ENCODE measurements at regions not wholly inside any gene's neighbourhood (a gene's known extent, or its start where the extent isn't known, plus 50 kb on each side); places are given as distances from the start of the nearest gene placed in this dataset.

DNA sequence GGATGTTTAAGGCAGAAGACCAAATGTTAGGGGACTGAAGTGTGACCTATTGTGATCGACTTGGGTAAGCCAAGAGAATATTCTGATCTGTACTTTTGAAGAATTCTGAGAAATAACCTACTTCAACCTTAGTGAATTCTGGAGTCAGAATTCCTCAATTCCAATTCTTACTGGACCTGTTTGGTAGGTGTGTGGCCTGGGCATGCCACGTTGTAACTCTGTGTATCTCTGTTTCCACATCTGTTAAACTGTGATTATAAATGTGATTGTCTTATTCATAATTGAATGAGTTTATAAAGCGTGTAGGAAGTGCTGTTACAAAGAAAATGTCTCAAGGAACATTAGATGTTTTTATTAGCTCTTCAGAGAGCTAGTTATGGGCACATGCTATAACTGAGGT lies 64.5 kb downstream of the TUSC1 start:
- H3K9me3 ChIP-seq (ENCODE audit: insufficient read depth, low read depth, low read length): no peaks in the 10 kb centered on the region
- H3K36me3 ChIP-seq (ENCODE audit: insufficient read depth, low read depth, low read length): no peaks in the 10 kb centered on the region
- H3K27ac ChIP-seq (ENCODE audit: low read length): no peak overlapping the region
- H3K4me1 ChIP-seq (ENCODE audit: insufficient read depth, low read length): peaks cover under 1% of the 10 kb centered on the region; the same call in 1 of the 2 replicates
- no peaks in the 10 kb centered on the region for H3K27me3 ChIP-seq (ENCODE audit: insufficient read depth, low read length)
- H3K4me3 ChIP-seq (ENCODE audit: low read length): no peak overlapping the region
- no peak overlapping the region for H3K9ac ChIP-seq (ENCODE audit: low read depth, low read length)

DNA sequence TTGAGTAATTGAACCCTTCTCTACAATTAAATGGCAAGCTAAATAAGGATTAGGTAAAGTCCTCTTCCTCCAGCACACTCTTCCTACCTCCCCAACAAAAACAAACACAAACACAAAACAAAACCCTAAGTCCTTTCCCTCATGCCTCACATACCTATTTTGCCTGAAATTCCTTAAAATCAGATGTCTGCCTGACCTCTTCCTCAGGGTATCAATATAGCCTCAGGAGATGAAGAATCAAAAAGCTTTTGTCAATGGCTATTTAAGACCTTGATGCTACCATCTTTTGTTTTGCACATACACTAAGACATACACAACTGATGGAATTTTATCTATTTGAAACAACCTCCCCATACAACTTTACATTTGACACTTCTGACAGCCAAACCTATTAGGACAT lies 75.1 kb downstream of the TUSC1 start:
- Histone ChIP-seq H3K4me1 (ENCODE audit: insufficient read depth, low read length) (peaks cover 21% of the 10 kb centered on the region), H3K4me3 (ENCODE audit: low read length) (no peak overlapping the region), H3K9ac (ENCODE audit: low read depth, low read length) (no peak overlapping the region), H3K36me3 (ENCODE audit: insufficient read depth, low read depth, low read length) (no peaks in the 10 kb centered on the region), H3K9me3 (ENCODE audit: insufficient read depth, low read depth, low read length) (no peaks in the 10 kb centered on the region; the same call in 1 of the 2 replicates), H3K27me3 (ENCODE audit: insufficient read depth, low read length) (no peaks in the 10 kb centered on the region), H3K27ac (ENCODE audit: low read length) (no peak overlapping the region)

DNA sequence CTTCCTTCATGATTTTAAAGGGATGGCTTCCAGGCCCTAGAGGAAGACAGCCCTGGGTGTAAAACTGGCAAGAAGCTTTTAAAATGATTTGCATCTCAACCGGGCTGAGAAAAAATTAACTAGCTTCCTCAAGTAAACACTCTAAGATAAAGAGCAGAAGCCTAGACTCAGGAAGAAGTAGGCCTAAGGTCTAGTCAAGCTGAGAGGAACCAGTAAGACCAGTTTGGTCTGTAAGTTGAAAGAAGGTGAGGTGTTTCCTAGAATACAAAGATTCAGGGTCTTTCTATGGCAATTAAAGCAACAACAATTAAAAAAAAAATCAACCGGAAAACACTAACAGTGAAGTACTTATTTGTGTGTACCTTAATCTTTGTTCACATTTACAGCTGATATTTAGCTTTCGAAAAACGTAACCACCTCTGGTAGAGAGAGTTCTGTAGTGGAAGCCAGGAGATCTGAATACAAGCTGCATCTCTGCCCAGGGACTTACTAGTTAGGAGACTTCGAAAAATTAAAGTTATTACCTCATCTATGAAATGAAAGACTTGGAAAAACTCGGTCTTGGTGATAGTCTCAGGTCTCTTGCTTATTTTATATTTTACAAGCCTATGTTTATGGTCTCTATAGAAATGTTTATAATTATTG lies 75.7 kb downstream of the TUSC1 start:
- Histone ChIP-seq H3K9me3 (ENCODE audit: insufficient read depth, low read depth, low read length) (no peaks in the 10 kb centered on the region; the same call in 1 of the 2 replicates), H3K36me3 (ENCODE audit: insufficient read depth, low read depth, low read length) (no peaks in the 10 kb centered on the region), H3K4me3 (ENCODE audit: low read length) (no peak overlapping the region), H3K9ac (ENCODE audit: low read depth, low read length) (no peak overlapping the region), H3K27ac (ENCODE audit: low read length) (no peak overlapping the region), H3K27me3 (ENCODE audit: insufficient read depth, low read length) (no peaks in the 10 kb centered on the region), H3K4me1 (ENCODE audit: insufficient read depth, low read length) (peaks cover 17% of the 10 kb centered on the region)

DNA sequence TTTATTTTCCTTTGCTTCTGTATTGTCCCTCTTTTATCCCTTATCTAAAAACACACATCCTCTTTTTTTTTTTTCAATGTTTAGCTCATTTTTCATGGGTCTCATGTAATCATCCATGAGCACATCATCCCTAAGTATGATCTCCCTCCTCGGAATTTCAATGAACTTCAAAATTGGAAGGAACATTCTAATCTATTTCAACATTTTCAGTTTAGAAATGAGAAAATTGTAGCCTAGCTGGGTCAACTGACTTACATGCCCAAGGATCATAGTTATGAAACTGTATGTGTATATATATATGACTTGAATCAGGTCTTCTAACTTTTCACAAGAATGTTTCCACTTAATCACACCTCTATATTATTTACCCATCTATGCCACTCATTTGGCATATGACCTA lies 77.7 kb downstream of the TUSC1 start:
- Histone ChIP-seq H3K9ac (ENCODE audit: low read depth, low read length) (no peak overlapping the region), H3K27ac (ENCODE audit: low read length) (no peak overlapping the region), H3K27me3 (ENCODE audit: insufficient read depth, low read length) (no peaks in the 10 kb centered on the region), H3K4me3 (ENCODE audit: low read length) (no peak overlapping the region), H3K9me3 (ENCODE audit: insufficient read depth, low read depth, low read length) (no peaks in the 10 kb centered on the region; the same call in 1 of the 2 replicates), H3K4me1 (ENCODE audit: insufficient read depth, low read length) (peaks cover 17% of the 10 kb centered on the region), H3K36me3 (ENCODE audit: insufficient read depth, low read depth, low read length) (no peaks in the 10 kb centered on the region)

DNA sequence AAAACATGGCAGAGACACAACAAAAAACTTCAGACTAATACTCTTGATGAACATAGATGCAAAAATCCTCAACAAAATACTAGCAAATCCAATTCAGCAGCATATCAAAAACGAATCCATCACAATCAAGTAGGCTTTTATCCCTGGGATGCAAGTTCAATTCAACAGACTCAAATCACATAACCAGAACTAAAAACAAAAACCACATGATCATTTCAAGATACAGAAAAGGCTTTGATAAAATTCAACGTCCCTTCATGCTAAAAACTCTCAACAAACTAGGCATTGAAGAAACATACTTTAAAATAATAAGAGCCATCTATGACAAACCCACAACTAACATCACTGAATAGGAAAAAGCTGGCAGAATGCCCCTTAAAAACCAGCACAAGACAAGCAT lies 93.6 kb downstream of the TUSC1 start:
- no peaks in the 10 kb centered on the region for H3K27me3 ChIP-seq (ENCODE audit: insufficient read depth, low read length)
- no peak overlapping the region for H3K9ac ChIP-seq (ENCODE audit: low read depth, low read length)
- no peaks in the 10 kb centered on the region for H3K4me1 ChIP-seq (ENCODE audit: insufficient read depth, low read length)
- no peak overlapping the region for H3K4me3 ChIP-seq (ENCODE audit: low read length)
- H3K27ac ChIP-seq (ENCODE audit: low read length): no peak overlapping the region
- peaks cover 9% of the 10 kb centered on the region for H3K9me3 ChIP-seq (ENCODE audit: insufficient read depth, low read depth, low read length)
- H3K36me3 ChIP-seq (ENCODE audit: insufficient read depth, low read depth, low read length): no peaks in the 10 kb centered on the region

DNA sequence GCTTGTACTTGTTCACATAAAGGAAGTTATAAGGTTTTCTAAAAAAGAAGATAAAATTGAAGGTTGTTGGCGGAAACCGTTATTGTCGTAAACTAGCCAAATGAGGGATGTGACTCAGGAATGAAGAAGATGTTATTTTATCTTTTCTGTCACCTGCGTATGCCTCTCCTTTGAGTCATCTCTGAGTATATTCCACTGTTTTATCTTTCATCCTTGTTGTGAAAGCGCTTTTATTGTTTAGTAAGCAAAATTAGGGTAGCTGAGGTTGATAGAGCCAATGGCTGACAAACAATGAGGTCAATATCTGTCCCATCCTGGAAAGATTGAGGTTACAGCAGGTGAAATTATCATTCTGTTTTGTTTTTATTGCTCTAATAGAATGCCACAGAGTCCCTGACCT lies 105.0 kb downstream of the TUSC1 start:
- Histone ChIP-seq H3K9me3 (ENCODE audit: insufficient read depth, low read depth, low read length) (no peaks in the 10 kb centered on the region), H3K4me1 (ENCODE audit: insufficient read depth, low read length) (no peaks in the 10 kb centered on the region), H3K9ac (ENCODE audit: low read depth, low read length) (no peak overlapping the region), H3K27me3 (ENCODE audit: insufficient read depth, low read length) (no peaks in the 10 kb centered on the region), H3K4me3 (ENCODE audit: low read length) (no peak overlapping the region), H3K27ac (ENCODE audit: low read length) (no peak overlapping the region), H3K36me3 (ENCODE audit: insufficient read depth, low read depth, low read length) (no peaks in the 10 kb centered on the region)

DNA sequence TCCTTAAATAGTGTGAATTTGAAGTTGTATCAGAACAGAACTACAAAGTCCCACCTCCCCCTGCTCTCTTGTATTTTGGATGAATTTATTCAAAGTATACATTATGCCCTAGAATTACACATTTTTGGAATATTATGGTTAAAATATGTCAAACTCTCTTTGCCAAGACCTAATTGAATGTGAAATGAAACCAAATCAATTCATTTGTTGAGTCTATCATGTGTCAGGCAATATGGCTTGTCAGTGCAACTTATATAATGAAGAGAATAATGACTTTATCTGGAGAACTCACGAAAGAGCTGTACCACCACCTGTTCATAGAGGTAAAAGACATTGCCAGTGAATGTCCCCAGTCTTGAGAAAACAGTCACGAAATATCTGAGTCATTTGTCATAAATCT lies 106.8 kb downstream of the TUSC1 start:
- Histone ChIP-seq H3K9me3 (ENCODE audit: insufficient read depth, low read depth, low read length) (no peaks in the 10 kb centered on the region), H3K27ac (ENCODE audit: low read length) (no peak overlapping the region), H3K9ac (ENCODE audit: low read depth, low read length) (no peak overlapping the region), H3K36me3 (ENCODE audit: insufficient read depth, low read depth, low read length) (no peaks in the 10 kb centered on the region), H3K27me3 (ENCODE audit: insufficient read depth, low read length) (no peaks in the 10 kb centered on the region), H3K4me3 (ENCODE audit: low read length) (no peak overlapping the region), H3K4me1 (ENCODE audit: insufficient read depth, low read length) (no peaks in the 10 kb centered on the region)

DNA sequence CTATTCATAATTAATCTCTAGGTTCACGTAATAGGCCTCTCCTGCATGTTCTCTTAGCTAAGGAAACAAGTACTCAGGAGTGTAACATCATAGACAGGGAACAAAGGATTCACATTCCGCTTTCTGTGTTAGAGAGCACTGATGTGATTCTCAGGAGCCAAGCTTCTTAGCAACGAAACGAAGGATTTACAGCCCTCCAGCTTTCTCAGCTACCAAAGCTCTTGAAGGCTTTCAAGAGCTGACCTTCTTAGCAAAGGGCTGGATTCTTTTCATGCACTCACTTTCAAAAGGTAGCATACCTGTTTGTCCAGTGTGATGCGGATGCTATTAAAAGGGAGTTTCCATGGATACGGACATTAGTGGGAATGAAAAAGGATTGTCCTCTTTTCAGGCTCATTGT lies 107.4 kb downstream of the TUSC1 start:
- Histone ChIP-seq H3K9me3 (ENCODE audit: insufficient read depth, low read depth, low read length) (no peaks in the 10 kb centered on the region), H3K36me3 (ENCODE audit: insufficient read depth, low read depth, low read length) (no peaks in the 10 kb centered on the region), H3K4me3 (ENCODE audit: low read length) (no peak overlapping the region), H3K27me3 (ENCODE audit: insufficient read depth, low read length) (no peaks in the 10 kb centered on the region), H3K27ac (ENCODE audit: low read length) (no peak overlapping the region), H3K4me1 (ENCODE audit: insufficient read depth, low read length) (no peaks in the 10 kb centered on the region), H3K9ac (ENCODE audit: low read depth, low read length) (no peak overlapping the region)

DNA sequence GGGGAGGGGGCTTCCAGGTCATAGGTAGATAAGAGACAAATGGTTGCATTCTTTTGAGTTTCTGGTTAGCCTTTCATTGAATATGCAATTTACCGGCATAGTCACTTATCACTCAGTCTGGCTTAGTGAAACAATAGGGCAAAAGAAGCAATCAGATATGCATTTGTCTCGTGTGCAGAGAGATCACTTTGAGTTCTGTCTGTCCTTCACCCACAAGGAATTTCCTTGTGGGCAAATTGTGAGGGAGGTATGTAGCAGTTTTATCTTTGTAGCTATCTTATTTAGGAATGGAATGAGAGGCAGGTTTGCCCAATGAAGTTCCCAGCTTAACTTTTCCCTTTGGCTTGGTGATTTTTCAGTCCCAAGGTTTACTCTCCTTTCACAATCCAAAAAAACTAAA lies 116.1 kb downstream of the TUSC1 start:
- H3K4me1 ChIP-seq (ENCODE audit: insufficient read depth, low read length): no peaks in the 10 kb centered on the region

DNA sequence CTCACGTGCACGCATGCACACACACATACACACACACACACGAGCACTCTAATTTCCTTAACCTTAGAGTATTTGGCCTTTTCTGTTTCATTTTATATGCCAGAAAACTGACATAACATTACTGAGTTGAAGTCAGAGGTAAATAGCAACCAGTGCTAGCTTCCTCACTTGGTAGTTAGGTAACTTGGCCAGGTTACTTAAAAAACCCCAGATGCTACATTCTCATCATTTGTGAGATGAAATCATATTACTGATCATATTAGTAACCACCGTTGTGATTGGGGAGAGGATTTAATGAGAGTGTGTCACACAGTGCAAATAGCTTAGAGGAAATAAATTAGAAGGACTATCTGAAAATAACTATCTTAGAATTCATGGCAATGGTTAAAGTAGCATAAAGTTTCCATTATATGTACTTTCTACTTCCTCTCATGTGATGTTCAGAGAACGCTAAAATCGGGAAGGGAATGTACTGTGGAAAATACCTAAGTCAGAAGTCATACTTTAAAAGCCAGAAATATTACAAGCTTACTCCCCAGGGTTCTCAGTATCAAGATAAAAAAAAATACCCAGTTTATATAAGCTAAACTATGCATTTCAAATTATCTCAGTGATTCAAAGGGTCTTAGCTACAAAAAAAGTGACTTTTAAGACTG lies 120.5 kb downstream of the TUSC1 start:
- Histone ChIP-seq H3K27ac (ENCODE audit: low read length) (no peak overlapping the region), H3K4me3 (ENCODE audit: low read length) (no peak overlapping the region), H3K9me3 (ENCODE audit: insufficient read depth, low read depth, low read length) (no peaks in the 10 kb centered on the region), H3K36me3 (ENCODE audit: insufficient read depth, low read depth, low read length) (no peaks in the 10 kb centered on the region), H3K9ac (ENCODE audit: low read depth, low read length) (no peak overlapping the region), H3K27me3 (ENCODE audit: insufficient read depth, low read length) (no peaks in the 10 kb centered on the region), H3K4me1 (ENCODE audit: insufficient read depth, low read length) (no peaks in the 10 kb centered on the region)

More for the DNA sequence above, 116.1 kb downstream of the TUSC1 start:
- H3K9ac ChIP-seq (ENCODE audit: low read depth, low read length): no peak overlapping the region
- H3K4me3 ChIP-seq (ENCODE audit: low read length): no peak overlapping the region
- H3K27ac ChIP-seq (ENCODE audit: low read length): no peak overlapping the region
- no peaks in the 10 kb centered on the region for H3K27me3 ChIP-seq (ENCODE audit: insufficient read depth, low read length)
- no peaks in the 10 kb centered on the region for H3K9me3 ChIP-seq (ENCODE audit: insufficient read depth, low read depth, low read length)
- H3K36me3 ChIP-seq (ENCODE audit: insufficient read depth, low read depth, low read length): no peaks in the 10 kb centered on the region

DNA sequence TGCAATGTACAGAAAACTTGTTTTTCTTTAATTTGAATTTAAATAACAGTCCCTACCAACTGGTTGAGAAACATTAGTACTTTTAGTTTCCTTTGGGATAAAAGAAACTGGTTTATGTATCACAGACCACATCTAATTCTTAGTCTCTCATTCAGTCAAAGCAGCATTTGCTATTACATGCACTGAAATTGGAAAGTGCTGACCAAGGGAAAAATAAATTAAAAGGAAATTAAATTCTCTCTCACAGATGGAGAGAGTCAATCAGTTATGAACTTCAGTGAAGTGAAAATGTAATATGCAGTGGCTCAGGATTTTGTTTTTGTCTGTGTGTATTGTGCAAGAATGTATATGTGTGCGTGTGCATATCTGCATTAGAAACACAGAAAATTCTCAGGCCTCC lies 121.7 kb downstream of the TUSC1 start:
- no peaks in the 10 kb centered on the region for H3K9me3 ChIP-seq (ENCODE audit: insufficient read depth, low read depth, low read length)
- H3K36me3 ChIP-seq (ENCODE audit: insufficient read depth, low read depth, low read length): no peaks in the 10 kb centered on the region
- H3K27me3 ChIP-seq (ENCODE audit: insufficient read depth, low read length): no peaks in the 10 kb centered on the region
- H3K9ac ChIP-seq (ENCODE audit: low read depth, low read length): no peak overlapping the region
- H3K27ac ChIP-seq (ENCODE audit: low read length): no peak overlapping the region
- no peaks in the 10 kb centered on the region for H3K4me1 ChIP-seq (ENCODE audit: insufficient read depth, low read length)
- H3K4me3 ChIP-seq (ENCODE audit: low read length): no peak overlapping the region

DNA sequence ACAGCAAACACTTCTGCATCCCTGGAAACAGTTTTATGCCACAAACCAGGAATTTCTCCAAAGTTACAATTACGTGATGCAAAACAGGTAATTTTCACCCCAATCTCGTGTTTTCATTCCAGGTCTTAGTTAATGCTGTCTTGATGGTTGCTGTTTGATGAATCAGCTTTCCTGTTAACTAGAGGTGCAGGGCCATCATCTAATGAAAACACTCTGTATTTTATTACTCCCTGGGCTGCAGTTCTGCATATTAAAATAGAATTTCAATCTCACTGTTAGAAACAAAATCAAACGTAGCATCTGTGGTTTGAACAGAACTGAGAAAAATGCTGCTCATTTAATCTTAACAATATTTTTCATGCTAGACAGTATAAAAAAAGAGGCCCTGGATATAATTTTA lies 129.4 kb downstream of the TUSC1 start:
- Histone ChIP-seq H3K9me3 (ENCODE audit: insufficient read depth, low read depth, low read length) (no peaks in the 10 kb centered on the region), H3K36me3 (ENCODE audit: insufficient read depth, low read depth, low read length) (no peaks in the 10 kb centered on the region), H3K27ac (ENCODE audit: low read length) (no peak overlapping the region), H3K4me3 (ENCODE audit: low read length) (no peak overlapping the region), H3K4me1 (ENCODE audit: insufficient read depth, low read length) (no peaks in the 10 kb centered on the region), H3K9ac (ENCODE audit: low read depth, low read length) (no peak overlapping the region), H3K27me3 (ENCODE audit: insufficient read depth, low read length) (no peaks in the 10 kb centered on the region)
